A673 (cell line): ENCODE measurements at regions not wholly inside any gene's neighbourhood (a gene's known extent, or its start where the extent isn't known, plus 50 kb on each side); places are given as distances from the start of the nearest gene placed in this dataset.

Experiments
- BruUV-seq: library from RNA; stranded (reverse); fragments of 400-500 nt; replicated peaks from 2 replicates; lab custom pipeline; 2021; lab: Mats Ljungman, UMichigan
- CTCF ChIA-PET: fragments of 300-600 bp; sonication (Branson Sonifier 250); formaldehyde crosslinking; loops from one replicate; lab custom pipeline; 2022; ENCODE audit warnings: antibody characterized with exemption; lab: Charles Lee
- POLR2A ChIA-PET: fragments of 300-600 bp; sonication (Branson Sonifier 250); formaldehyde crosslinking; loops from one replicate; lab custom pipeline; 2022; ENCODE audit warnings: antibody characterized with exemption; ENCODE audit not compliant: low non-redundant PET; lab: Charles Lee
- DNase-seq: peaks from one replicate; pipeline ENCODE4 v3.0.0-alpha.2; 2015; ENCODE audit warnings: low spot score
- H3K27ac ChIP-seq: fragments of 200-600 bp; sonication (generic); 2 replicates; pipeline ENCODE4 v1.5.1; 2016; ENCODE audit warnings: mixed run types, low read depth, mild to moderate bottlenecking, mixed read lengths, antibody characterized with exemption, low read length; ENCODE audit not compliant: poor library complexity, severe bottlenecking
- H3K27me3 ChIP-seq: fragments of 200-600 bp; sonication (generic); replicated peaks from 2 replicates; pipeline ENCODE4 v1.6.1; 2017; ENCODE audit warnings: mixed run types, low read depth, mild to moderate bottlenecking, mixed read lengths, antibody characterized with exemption, low read length; ENCODE audit not compliant: insufficient read depth, poor library complexity
- H3K36me3 ChIP-seq: fragments of 200-600 bp; sonication (generic); 2 replicates; pipeline ENCODE4 v1.6.1; 2016; ENCODE audit warnings: mixed run types, mild to moderate bottlenecking, mixed read lengths, antibody characterized with exemption, low read length; ENCODE audit not compliant: insufficient read depth, poor library complexity, severe bottlenecking
- H3K4me1 ChIP-seq: fragments of 200-600 bp; sonication (generic); 2 replicates; pipeline ENCODE4 v1.6.1; 2017; ENCODE audit warnings: mixed run types, mild to moderate bottlenecking, mixed read lengths, antibody characterized with exemption, low read length; ENCODE audit not compliant: insufficient read depth, poor library complexity, severe bottlenecking
- H3K4me3 ChIP-seq: fragments of 200-600 bp; sonication (generic); 2 replicates; pipeline ENCODE4 v1.5.1; 2016; ENCODE audit warnings: low read depth, mixed run types, mild to moderate bottlenecking, mixed read lengths, low read length; ENCODE audit not compliant: poor library complexity, severe bottlenecking
- H3K9me3 ChIP-seq: fragments of 200-600 bp; sonication (generic); 2 replicates; pipeline ENCODE4 v1.6.1; 2016; ENCODE audit warnings: mixed run types, low read depth, mild to moderate bottlenecking, mixed read lengths, antibody characterized with exemption, low read length; ENCODE audit not compliant: poor library complexity, severe bottlenecking
- CTCF ChIP-seq: fragments of 300-800, 200-600 bp; sonication (generic); conservative IDR thresholded peaks from 2 replicates; pipeline ENCODE4 v1.5.1; 2017; ENCODE audit warnings: low read depth, mild to moderate bottlenecking, antibody characterized with exemption, low read length, moderate library complexity, mixed read lengths
- EZH2 ChIP-seq: fragments of 200-600 bp; sonication (generic); IDR thresholded peaks from 2 replicates; pipeline ENCODE4 v1.6.1; 2017; ENCODE audit warnings: borderline replicate concordance, low read depth, mild to moderate bottlenecking, mixed read lengths, antibody characterized with exemption, low read length; ENCODE audit not compliant: poor library complexity, severe bottlenecking
- intact Hi-C: fragments of 100-400 bp; cut with micrococcal nuclease; formaldehyde crosslinking; loops from one replicate; pipeline ENCODE4 v1.10.0; 2022; ENCODE audit not compliant: unreplicated experiment

- H3K27ac ChIP-seq: no peak overlapping the region
- TF ChIP-seq CTCF: no peak
- TF ChIP-seq EZH2: no peak
- CTCF ChIA-PET: no interaction called here
- no peaks in the 10 kb centered on the region for H3K27me3 ChIP-seq
- no peak overlapping the region for H3K4me3 ChIP-seq
- POLR2A ChIA-PET: no interaction called here
- no TSS peak for BruUV-seq
- intact Hi-C loops: no loop called here
- H3K9me3 ChIP-seq: no peaks in the 10 kb centered on the region
- no peaks in the 10 kb centered on the region for H3K4me1 ChIP-seq
- DNase-seq: no peak
- H3K36me3 ChIP-seq: no peaks in the 10 kb centered on the region
These were observed 495.7 kb downstream of the RIT2 start for GRCh38 chr18:42619771-42620170.

GRCh38 chr18:42620657-42621056, 494.8 kb downstream of the RIT2 start:
- no TSS peak for BruUV-seq
- DNase-seq: no peak
- Histone ChIP-seq H3K27me3 (no peaks in the 10 kb centered on the region), H3K27ac (no peak overlapping the region), H3K9me3 (no peaks in the 10 kb centered on the region), H3K36me3 (no peaks in the 10 kb centered on the region), H3K4me3 (no peak overlapping the region), H3K4me1 (no peaks in the 10 kb centered on the region)
- intact Hi-C loops: no loop called here
- POLR2A ChIA-PET: no interaction called here
- CTCF ChIA-PET: interaction anchor here (0.6 kb wide), 1 partner anchor 24 kb away, joined by 3 read pairs; no protein-coding TSS in a partner anchor
- no peak for TF ChIP-seq CTCF

- Histone ChIP-seq H3K27me3 (no peaks in the 10 kb centered on the region), H3K27ac (no peak overlapping the region), H3K9me3 (no peaks in the 10 kb centered on the region), H3K4me1 (no peaks in the 10 kb centered on the region), H3K4me3 (no peak overlapping the region), H3K36me3 (no peaks in the 10 kb centered on the region)
- POLR2A ChIA-PET: no interaction called here
- no peak for TF ChIP-seq CTCF
- no peak for TF ChIP-seq EZH2
- CTCF ChIA-PET: no interaction called here
- intact Hi-C loops: no loop called here
- BruUV-seq: no TSS peak
- no peak for DNase-seq
These were observed 491.6 kb downstream of the RIT2 start for GRCh38 chr18:42623935-42624334.
